SK-N-SH (cell line): ENCODE measurements at regions not wholly inside any gene's neighbourhood (a gene's known extent, or its start where the extent isn't known, plus 50 kb on each side); places are given as distances from the start of the nearest gene placed in this dataset.

Source experiments
- CTCF ChIA-PET: fragments of 300-600, 350-600 bp; formaldehyde crosslinking; extraction: SDS; loops from one replicate; lab custom pipeline; 2021; lab: Yijun Ruan, JAX
- POLR2A ChIA-PET: fragments of 350-600 bp; sonication (Branson Sonifier 250); formaldehyde crosslinking; extraction: SDS; loops from one replicate; lab custom pipeline; 2020; ENCODE audit warnings: antibody characterized with exemption, inconsistent platforms; lab: Yijun Ruan, JAX
- DNase-seq: peaks from one replicate; pipeline ENCODE4 v3.0.0; 2012
- H2AFZ ChIP-seq: fragments of 200-600 bp; sonication (generic); 2 replicates; pipeline ENCODE4 v1.8.1; 2016; ENCODE audit warnings: antibody characterized with exemption, mild to moderate bottlenecking, low read depth
- H3F3A ChIP-seq: fragments of 200-600 bp; sonication (generic); replicated peaks from 2 replicates; pipeline ENCODE3; 2016; ENCODE audit warnings: antibody characterized with exemption, mild to moderate bottlenecking; ENCODE audit not compliant: insufficient read depth
- H3K27ac ChIP-seq, 2 experiments: fragments of 200-500 bp in 1 of 2; fragments of 200-600 bp in 1 of 2; sonication (Bioruptor generic) in 1 of 2; sonication (generic), shearing (Covaris generic) in 1 of 2; 2 replicates each; pipeline versions ENCODE4 v1.5.1 to v1.6.1; 2014 to 2016; ENCODE audit warnings: low read depth in 2 of 2, inconsistent platforms in 1 of 2, low read length in 1 of 2, mild to moderate bottlenecking in 1 of 2, mixed read lengths in 1 of 2
- H3K27me3 ChIP-seq: fragments of 200-600 bp; sonication (generic), shearing (Covaris generic); 2 replicates; pipeline ENCODE4 v1.6.1; 2016; ENCODE audit warnings: mixed run types; ENCODE audit not compliant: insufficient read depth
- H3K36me3 ChIP-seq, 2 experiments: fragments of 200-500 bp in 1 of 2; fragments of 200-600 bp in 1 of 2; sonication (Bioruptor generic) in 1 of 2; sonication (generic) in 1 of 2; replicated peaks in 1 of 2; 2 replicates each; pipeline versions ENCODE3 to v1.5.1; 2014 to 2016; ENCODE audit warnings: low read length in 1 of 2, mild to moderate bottlenecking in 1 of 2; ENCODE audit not compliant: insufficient read depth in 2 of 2, control insufficient read depth in 1 of 2
- H3K4me1 ChIP-seq, 2 experiments: fragments of 200-500 bp in 1 of 2; fragments of 200-600 bp in 1 of 2; sonication (Bioruptor generic) in 1 of 2; sonication (generic), shearing (Covaris generic) in 1 of 2; 2 replicates each; pipeline versions ENCODE4 v1.5.1 to v1.6.1; 2014 to 2016; ENCODE audit warnings: low read depth in 1 of 2, low read length in 1 of 2, mixed run types in 1 of 2; ENCODE audit not compliant: insufficient read depth in 2 of 2, control insufficient read depth in 1 of 2
- H3K4me2 ChIP-seq: fragments of 200-600 bp; sonication (generic), shearing (Covaris generic); 2 replicates; pipeline ENCODE4 v1.6.1; 2017; ENCODE audit warnings: mixed run types
- H3K4me3 ChIP-seq, 2 experiments: fragments of 200-500 bp in 1 of 2; fragments of 200-600 bp in 1 of 2; sonication (Bioruptor generic) in 1 of 2; sonication (generic), shearing (Covaris generic) in 1 of 2; 2 replicates each; pipeline versions ENCODE4 v1.5.1 to v1.8.1; 2014 to 2016; ENCODE audit warnings: low read depth in 2 of 2, inconsistent platforms in 1 of 2, low read length in 1 of 2, mild to moderate bottlenecking in 1 of 2, mixed read lengths in 1 of 2, moderate library complexity in 1 of 2
- H3K79me2 ChIP-seq: fragments of 200-600 bp; sonication (generic); 2 replicates; pipeline ENCODE4 v1.8.1; 2017; ENCODE audit warnings: mild to moderate bottlenecking; ENCODE audit not compliant: insufficient read depth
- H3K9ac ChIP-seq: fragments of 200-600 bp; sonication (generic); 2 replicates; pipeline ENCODE4 v1.6.1; 2017; ENCODE audit warnings: mixed run types
- H3K9me2 ChIP-seq: fragments of 200-600 bp; sonication (generic); 2 replicates; pipeline ENCODE4 v1.6.1; 2017; ENCODE audit warnings: mixed run types
- H3K9me3 ChIP-seq: fragments of 200-600 bp; sonication (generic); 2 replicates; pipeline ENCODE4 v1.6.1; 2017; ENCODE audit warnings: mixed run types, mild to moderate bottlenecking, moderate library complexity
- H4K20me1 ChIP-seq: fragments of 200-600 bp; sonication (generic); 2 replicates; pipeline ENCODE4 v1.6.1; 2017; ENCODE audit warnings: mild to moderate bottlenecking, mixed run types; ENCODE audit not compliant: insufficient read depth
- CHD2 ChIP-seq: fragments of 150-350 bp; IDR thresholded peaks from 2 replicates; pipeline ENCODE4 v1.6.1; 2018; ENCODE audit warnings: low read length; ENCODE audit not compliant: partially characterized antibody
- ELF1 ChIP-seq: IDR thresholded peaks from 2 replicates; pipeline ENCODE4 v1.4.0; 2012
- FOXJ3 ChIP-seq: sonication (generic); formaldehyde crosslinking; IDR thresholded peaks from 2 replicates; pipeline ENCODE4 v1.5.1; 2020; ENCODE audit warnings: mild to moderate bottlenecking, missing genetic modification reagents
- MEF2A ChIP-seq: IDR thresholded peaks from 2 replicates; pipeline ENCODE4 v1.4.0; 2012; ENCODE audit warnings: low read depth, borderline replicate concordance
- NFIC ChIP-seq: IDR thresholded peaks from 2 replicates; pipeline ENCODE4 v1.4.0; 2012; ENCODE audit warnings: borderline replicate concordance
- NRF1 ChIP-seq: IDR thresholded peaks from 2 replicates; pipeline ENCODE4 v1.6.1; 2012; ENCODE audit warnings: low read depth, mild to moderate bottlenecking, low read length
- POLR2AphosphoS5 ChIP-seq: IDR thresholded peaks from 2 replicates; pipeline ENCODE4 v1.6.1; 2012; ENCODE audit warnings: low read depth, low read length
- RXRA ChIP-seq: IDR thresholded peaks from 2 replicates; pipeline ENCODE4 v1.4.0; 2012; ENCODE audit warnings: low read depth, mild to moderate bottlenecking, borderline replicate concordance
- SIN3A ChIP-seq: IDR thresholded peaks from 2 replicates; pipeline ENCODE4 v1.6.1; 2012; ENCODE audit warnings: low read depth, mild to moderate bottlenecking, low read length, moderate library complexity, borderline replicate concordance
- SMC3 ChIP-seq: IDR thresholded peaks from 2 replicates; pipeline ENCODE4 v1.6.1; 2012; ENCODE audit warnings: low read depth, low read length, improper control_type of control experiment
- TCF12 ChIP-seq: IDR thresholded peaks from 2 replicates; pipeline ENCODE4 v1.4.0; 2012
- YY1 ChIP-seq: IDR thresholded peaks from 2 replicates; pipeline ENCODE4 v1.4.0; 2012; ENCODE audit warnings: low read depth, mild to moderate bottlenecking
- WGBS: methylation state at CpG from one replicate; pipeline ENCODE4 v1.1.6; 2017; ENCODE audit warnings: low lambda C conversion rate; 5-methylcytosine and 5-hydroxymethylcytosine counted together
- TF ChIP-seq, protein P1 (sequence below): fragments of 150-350 bp; IDR thresholded peaks from 2 replicates; pipeline ENCODE4 v1.6.1; 2016; ENCODE audit warnings: mild to moderate bottlenecking, low read depth, low read length
- TF ChIP-seq, protein P2 (sequence below): IDR thresholded peaks from 2 replicates; pipeline ENCODE4 v1.4.0; 2012; ENCODE audit warnings: low read depth, borderline replicate concordance
- TF ChIP-seq, protein P3 (sequence below): IDR thresholded peaks from 2 replicates; pipeline ENCODE4 v1.4.0; 2012; ENCODE audit warnings: low read depth
- TF ChIP-seq, protein P4 (sequence below): fragments of 200-600 bp; sonication (generic); IDR thresholded peaks from 2 replicates; pipeline ENCODE4 v1.6.1; 2017; ENCODE audit warnings: antibody characterized with exemption, mild to moderate bottlenecking, moderate library complexity
- TF ChIP-seq, protein P5 (sequence below): IDR thresholded peaks from 2 replicates; pipeline ENCODE4 v1.4.0; 2012; ENCODE audit warnings: low read depth, borderline replicate concordance

DNA sequence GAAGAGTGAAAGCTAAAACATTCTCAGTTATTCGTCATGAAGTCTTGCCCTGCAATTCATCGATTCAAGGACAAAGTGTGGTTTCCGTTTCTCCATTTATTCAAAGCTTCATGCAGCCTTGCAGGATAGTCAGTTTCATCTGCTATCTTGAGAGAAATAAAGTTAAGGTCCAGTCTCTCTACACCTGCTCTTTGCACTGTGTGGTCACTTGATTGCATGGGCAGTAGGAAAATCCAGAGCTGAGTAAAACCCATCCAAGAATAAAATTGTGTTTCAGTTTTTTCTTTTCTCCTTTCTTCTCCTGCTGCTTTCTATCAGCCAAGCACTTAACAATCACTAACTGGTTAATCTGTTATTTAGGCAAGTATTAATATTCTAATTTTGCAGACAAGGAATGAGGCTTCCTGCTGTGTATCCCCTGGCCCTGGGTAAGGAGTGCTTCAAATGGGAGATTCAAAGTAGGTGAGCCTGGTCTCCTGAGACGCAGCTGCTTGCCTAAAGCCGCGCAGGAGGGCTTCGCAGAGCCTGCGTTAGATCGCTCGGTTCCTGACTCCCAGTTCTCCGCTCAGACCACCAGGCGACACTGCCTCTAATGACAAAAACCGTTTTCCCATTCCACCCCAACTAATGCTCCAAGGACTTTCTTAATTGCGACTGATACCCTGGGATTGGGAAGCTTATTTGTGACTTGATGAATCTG is 808.3 kb downstream of the TFAP2A start:
- POLR2A ChIA-PET: no interaction called here
- CTCF ChIA-PET: no interaction called here

DNA sequence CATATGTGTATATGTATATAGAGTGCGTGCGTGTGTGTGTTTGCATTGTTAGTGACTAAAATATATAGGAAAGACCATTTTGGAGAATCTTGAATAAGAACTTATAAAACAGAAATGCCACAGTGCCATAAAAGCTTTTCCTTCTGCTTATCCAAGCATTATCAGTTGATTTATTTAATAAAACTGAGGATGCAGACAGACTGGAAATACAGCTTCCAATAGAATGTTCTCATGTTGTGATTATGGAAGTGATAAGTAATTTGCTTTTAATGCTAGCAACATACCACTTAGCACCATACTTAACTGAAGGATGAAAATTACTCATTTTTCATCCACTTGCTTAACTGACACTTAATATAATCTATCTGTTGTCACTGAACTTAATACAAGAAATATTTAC is 820.1 kb downstream of the TFAP2A start:
- H3K9ac ChIP-seq: no peak overlapping the region
- no peaks in the 10 kb centered on the region for H4K20me1 ChIP-seq
- H3K27ac ChIP-seq: no peak overlapping the region
- no peak for TF ChIP-seq POLR2AphosphoS5
- TF ChIP-seq, protein P1, sequence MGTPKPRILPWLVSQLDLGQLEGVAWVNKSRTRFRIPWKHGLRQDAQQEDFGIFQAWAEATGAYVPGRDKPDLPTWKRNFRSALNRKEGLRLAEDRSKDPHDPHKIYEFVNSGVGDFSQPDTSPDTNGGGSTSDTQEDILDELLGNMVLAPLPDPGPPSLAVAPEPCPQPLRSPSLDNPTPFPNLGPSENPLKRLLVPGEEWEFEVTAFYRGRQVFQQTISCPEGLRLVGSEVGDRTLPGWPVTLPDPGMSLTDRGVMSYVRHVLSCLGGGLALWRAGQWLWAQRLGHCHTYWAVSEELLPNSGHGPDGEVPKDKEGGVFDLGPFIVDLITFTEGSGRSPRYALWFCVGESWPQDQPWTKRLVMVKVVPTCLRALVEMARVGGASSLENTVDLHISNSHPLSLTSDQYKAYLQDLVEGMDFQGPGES: no peak
- TF ChIP-seq MEF2A: no peak
- no peak for TF ChIP-seq YY1
- TF ChIP-seq SMC3: no peak
- TF ChIP-seq ELF1: no peak
- TF ChIP-seq, protein P2, sequence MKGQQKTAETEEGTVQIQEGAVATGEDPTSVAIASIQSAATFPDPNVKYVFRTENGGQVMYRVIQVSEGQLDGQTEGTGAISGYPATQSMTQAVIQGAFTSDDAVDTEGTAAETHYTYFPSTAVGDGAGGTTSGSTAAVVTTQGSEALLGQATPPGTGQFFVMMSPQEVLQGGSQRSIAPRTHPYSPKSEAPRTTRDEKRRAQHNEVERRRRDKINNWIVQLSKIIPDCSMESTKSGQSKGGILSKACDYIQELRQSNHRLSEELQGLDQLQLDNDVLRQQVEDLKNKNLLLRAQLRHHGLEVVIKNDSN: no peak
- no peak for TF ChIP-seq CHD2
- TF ChIP-seq SIN3A: no peak
- TF ChIP-seq, protein P3, sequence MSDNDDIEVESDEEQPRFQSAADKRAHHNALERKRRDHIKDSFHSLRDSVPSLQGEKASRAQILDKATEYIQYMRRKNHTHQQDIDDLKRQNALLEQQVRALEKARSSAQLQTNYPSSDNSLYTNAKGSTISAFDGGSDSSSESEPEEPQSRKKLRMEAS: no peak
- TF ChIP-seq FOXJ3: no peak
- no peaks in the 10 kb centered on the region for H3K36me3 ChIP-seq
- H3K4me1 ChIP-seq: no peaks in the 10 kb centered on the region
- H2AFZ ChIP-seq: no peak overlapping the region
- H3K9me2 ChIP-seq: no peaks in the 10 kb centered on the region
- no peaks in the 10 kb centered on the region; the same call in 1 of the 2 replicates for H3K79me2 ChIP-seq
- H3F3A ChIP-seq: peaks cover 3% of the 10 kb centered on the region
- peaks cover 10% of the 10 kb centered on the region; the same call in 1 of the 2 replicates for H3K27me3 ChIP-seq
- CTCF ChIA-PET: no interaction called here
- DNase-seq: no peak
- WGBS: 33% methylated on average over 2 of the region's 2 CpGs
- H3K4me3 ChIP-seq: no peak overlapping the region
- POLR2A ChIA-PET: no interaction called here
- no peak overlapping the region for H3K4me2 ChIP-seq
- H3K9me3 ChIP-seq: no peaks in the 10 kb centered on the region

More for the DNA sequence above, 808.3 kb downstream of the TFAP2A start:
- Histone ChIP-seq H3K27ac (no peak overlapping the region), H3K4me2 (peak overlapping the region; percentile 20; the same call in 1 of the 2 replicates), H4K20me1 (no peaks in the 10 kb centered on the region), H3K36me3 (no peaks in the 10 kb centered on the region), H3K4me1 (no peaks in the 10 kb centered on the region), H3K9me3 (no peaks in the 10 kb centered on the region), H3K9me2 (no peaks in the 10 kb centered on the region), H3K79me2 (no peaks in the 10 kb centered on the region), H3K9ac (no peak overlapping the region), H3K27me3 (no peaks in the 10 kb centered on the region; the same call in 1 of the 2 replicates), H3K4me3 (no peak overlapping the region), H2AFZ (0 out of 2 replicates have a peak overlapping the region, but pooled peaks have one; percentile 13), H3F3A (peaks cover 3% of the 10 kb centered on the region)
- 15% methylated on average over 13 of the region's 14 CpGs for WGBS
- DNase-seq: no peak
- TF ChIP-seq, protein P3: no peak
- TF ChIP-seq SMC3 (no peak), NFIC (no peak), YY1 (no peak), TCF12 (no peak), NRF1 (no peak), POLR2AphosphoS5 (no peak), RXRA (no peak)
- TF ChIP-seq, protein P4, sequence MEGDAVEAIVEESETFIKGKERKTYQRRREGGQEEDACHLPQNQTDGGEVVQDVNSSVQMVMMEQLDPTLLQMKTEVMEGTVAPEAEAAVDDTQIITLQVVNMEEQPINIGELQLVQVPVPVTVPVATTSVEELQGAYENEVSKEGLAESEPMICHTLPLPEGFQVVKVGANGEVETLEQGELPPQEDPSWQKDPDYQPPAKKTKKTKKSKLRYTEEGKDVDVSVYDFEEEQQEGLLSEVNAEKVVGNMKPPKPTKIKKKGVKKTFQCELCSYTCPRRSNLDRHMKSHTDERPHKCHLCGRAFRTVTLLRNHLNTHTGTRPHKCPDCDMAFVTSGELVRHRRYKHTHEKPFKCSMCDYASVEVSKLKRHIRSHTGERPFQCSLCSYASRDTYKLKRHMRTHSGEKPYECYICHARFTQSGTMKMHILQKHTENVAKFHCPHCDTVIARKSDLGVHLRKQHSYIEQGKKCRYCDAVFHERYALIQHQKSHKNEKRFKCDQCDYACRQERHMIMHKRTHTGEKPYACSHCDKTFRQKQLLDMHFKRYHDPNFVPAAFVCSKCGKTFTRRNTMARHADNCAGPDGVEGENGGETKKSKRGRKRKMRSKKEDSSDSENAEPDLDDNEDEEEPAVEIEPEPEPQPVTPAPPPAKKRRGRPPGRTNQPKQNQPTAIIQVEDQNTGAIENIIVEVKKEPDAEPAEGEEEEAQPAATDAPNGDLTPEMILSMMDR: no peak
- TF ChIP-seq, protein P5, sequence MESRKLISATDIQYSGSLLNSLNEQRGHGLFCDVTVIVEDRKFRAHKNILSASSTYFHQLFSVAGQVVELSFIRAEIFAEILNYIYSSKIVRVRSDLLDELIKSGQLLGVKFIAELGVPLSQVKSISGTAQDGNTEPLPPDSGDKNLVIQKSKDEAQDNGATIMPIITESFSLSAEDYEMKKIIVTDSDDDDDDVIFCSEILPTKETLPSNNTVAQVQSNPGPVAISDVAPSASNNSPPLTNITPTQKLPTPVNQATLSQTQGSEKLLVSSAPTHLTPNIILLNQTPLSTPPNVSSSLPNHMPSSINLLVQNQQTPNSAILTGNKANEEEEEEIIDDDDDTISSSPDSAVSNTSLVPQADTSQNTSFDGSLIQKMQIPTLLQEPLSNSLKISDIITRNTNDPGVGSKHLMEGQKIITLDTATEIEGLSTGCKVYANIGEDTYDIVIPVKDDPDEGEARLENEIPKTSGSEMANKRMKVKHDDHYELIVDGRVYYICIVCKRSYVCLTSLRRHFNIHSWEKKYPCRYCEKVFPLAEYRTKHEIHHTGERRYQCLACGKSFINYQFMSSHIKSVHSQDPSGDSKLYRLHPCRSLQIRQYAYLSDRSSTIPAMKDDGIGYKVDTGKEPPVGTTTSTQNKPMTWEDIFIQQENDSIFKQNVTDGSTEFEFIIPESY: no peak
